ENCODE measurements at regions not wholly inside any gene's neighbourhood (a gene's known extent, or its start where the extent isn't known, plus 50 kb on each side); places are given as distances from the start of the nearest gene placed in this dataset.

GRCh38 chr11:134724779-134725140, 312.7 kb upstream of the B3GAT1 start:
- no peak for TF ChIP-seq CTCF (IDR thresholded peaks at IDR 0.05)
- TF ChIP-seq FOXJ3 (CRISPR knock-in tag; IDR thresholded peaks at IDR 0.05; ENCODE audit: borderline replicate concordance): no peak
- TF ChIP-seq SP1 (CRISPR knock-in tag; conservative IDR thresholded peaks at IDR 0.05): no peak
- TF ChIP-seq ZBTB21 (CRISPR knock-in tag; IDR thresholded peaks at IDR 0.05; ENCODE audit: borderline replicate concordance): no peak
- TF ChIP-seq ZNF396 (CRISPR knock-in tag; IDR thresholded peaks at IDR 0.05; ENCODE audit: borderline replicate concordance): no peak
- no peak for TF ChIP-seq USF2 (CRISPR knock-in tag; IDR thresholded peaks at IDR 0.05)
- TF ChIP-seq NFYB (CRISPR knock-in tag; conservative IDR thresholded peaks at IDR 0.05; ENCODE audit: low read depth): no peak
- no peak for TF ChIP-seq AFF4 (CRISPR knock-in tag; IDR thresholded peaks at IDR 0.05; ENCODE audit: borderline replicate concordance)
- TF ChIP-seq ZNF219 (CRISPR knock-in tag; IDR thresholded peaks at IDR 0.05; ENCODE audit: borderline replicate concordance): no peak
- TF ChIP-seq ZNF232 (CRISPR knock-in tag; IDR thresholded peaks at IDR 0.05): no peak

Measured in WTC11 (cell line).